ENCODE measurements at regions not wholly inside any gene's neighbourhood (a gene's known extent, or its start where the extent isn't known, plus 50 kb on each side); places are given as distances from the start of the nearest gene placed in this dataset.

- peaks cover 22% of the 10 kb centered on the region for H3K9me3 Mint-ChIP-seq
- H3K36me3 Mint-ChIP-seq (ENCODE audit: low read depth), result no peaks in the 10 kb centered on the region
- no peaks in the 10 kb centered on the region for H3K4me1 Mint-ChIP-seq (ENCODE audit: low read depth)
- no peak overlapping the region for H3K27ac Mint-ChIP-seq
- H3K4me3 Mint-ChIP-seq, result no peak overlapping the region
- intact Hi-C loops (cut with micrococcal nuclease), result no loop called here
- H3K27me3 Mint-ChIP-seq, result no peaks in the 10 kb centered on the region
Observed at GRCh38 chr3:79866162-79866561, 98.4 kb upstream of the ROBO1 start.

- H3K27ac Mint-ChIP-seq, result no peak overlapping the region
- no peak overlapping the region for H3K4me3 Mint-ChIP-seq
- H3K27me3 Mint-ChIP-seq, result no peaks in the 10 kb centered on the region
- no peaks in the 10 kb centered on the region for H3K36me3 Mint-ChIP-seq (ENCODE audit: low read depth)
- intact Hi-C loops (cut with micrococcal nuclease), result no loop called here
- H3K4me1 Mint-ChIP-seq (ENCODE audit: low read depth), result no peaks in the 10 kb centered on the region
- H3K9me3 Mint-ChIP-seq, result peaks cover 28% of the 10 kb centered on the region
Observed at GRCh38 chr3:79864077-79864476, 96.3 kb upstream of the ROBO1 start.

GRCh38 chr3:79848876-79849275 is 81.1 kb upstream of the ROBO1 start:
- intact Hi-C loops (cut with micrococcal nuclease), result no loop called here
- Mint-ChIP-seq H3K4me1 (ENCODE audit: low read depth) (no peaks in the 10 kb centered on the region), H3K36me3 (ENCODE audit: low read depth) (no peaks in the 10 kb centered on the region), H3K9me3 (no peaks in the 10 kb centered on the region), H3K27me3 (no peaks in the 10 kb centered on the region), H3K27ac (no peak overlapping the region), H3K4me3 (no peak overlapping the region)

- H3K36me3 Mint-ChIP-seq (ENCODE audit: low read depth), result no peaks in the 10 kb centered on the region
- intact Hi-C loops (cut with micrococcal nuclease), result no loop called here
- H3K27me3 Mint-ChIP-seq, result no peaks in the 10 kb centered on the region
- no peaks in the 10 kb centered on the region for H3K9me3 Mint-ChIP-seq
- H3K4me1 Mint-ChIP-seq (ENCODE audit: low read depth), result no peaks in the 10 kb centered on the region
- no peak overlapping the region for H3K27ac Mint-ChIP-seq
- H3K4me3 Mint-ChIP-seq, result no peak overlapping the region
Observed at GRCh38 chr3:79847928-79848327, 80.1 kb upstream of the ROBO1 start.

DNA sequence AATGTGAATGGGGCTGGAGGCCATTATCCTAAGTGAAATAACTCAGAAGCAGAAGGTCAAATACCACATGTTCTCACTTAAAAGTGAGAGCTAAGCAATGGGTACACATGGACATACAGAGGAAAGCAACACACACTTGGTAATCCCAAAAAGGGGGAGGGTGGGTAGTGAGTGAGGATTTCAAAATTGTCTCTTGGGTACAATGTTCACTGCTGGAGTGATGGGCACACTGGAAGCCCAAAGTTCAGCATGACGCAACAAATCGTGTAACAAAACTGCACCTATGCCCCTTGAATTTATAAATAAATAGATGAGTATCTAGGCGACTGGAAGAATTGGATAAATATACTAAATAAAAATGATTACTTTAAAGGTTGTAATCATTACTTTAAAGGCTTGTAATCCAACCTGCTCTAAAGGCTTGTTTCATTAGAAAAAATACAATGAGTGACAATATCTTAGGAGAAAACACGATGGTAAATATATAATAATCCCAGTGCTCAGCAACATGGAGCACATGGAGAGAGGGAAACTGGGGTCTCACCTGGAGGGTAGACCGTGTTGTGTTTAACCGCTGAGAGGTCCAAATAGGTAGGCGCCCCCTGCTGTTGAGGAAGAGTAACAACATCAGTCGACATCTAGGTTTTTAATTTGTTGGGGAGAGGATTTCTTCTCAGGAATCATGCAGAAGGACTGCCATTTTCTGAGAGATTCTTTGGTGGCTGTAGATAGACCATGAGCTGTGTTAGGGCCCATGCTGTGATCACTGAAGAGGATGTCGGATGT is 78.5 kb upstream of the ROBO1 start:
- Mint-ChIP-seq H3K27me3 (no peaks in the 10 kb centered on the region), H3K27ac (no peak overlapping the region), H3K4me1 (ENCODE audit: low read depth) (no peaks in the 10 kb centered on the region), H3K36me3 (ENCODE audit: low read depth) (no peaks in the 10 kb centered on the region), H3K4me3 (no peak overlapping the region), H3K9me3 (no peaks in the 10 kb centered on the region)
- intact Hi-C loops (cut with micrococcal nuclease), result no loop called here

DNA sequence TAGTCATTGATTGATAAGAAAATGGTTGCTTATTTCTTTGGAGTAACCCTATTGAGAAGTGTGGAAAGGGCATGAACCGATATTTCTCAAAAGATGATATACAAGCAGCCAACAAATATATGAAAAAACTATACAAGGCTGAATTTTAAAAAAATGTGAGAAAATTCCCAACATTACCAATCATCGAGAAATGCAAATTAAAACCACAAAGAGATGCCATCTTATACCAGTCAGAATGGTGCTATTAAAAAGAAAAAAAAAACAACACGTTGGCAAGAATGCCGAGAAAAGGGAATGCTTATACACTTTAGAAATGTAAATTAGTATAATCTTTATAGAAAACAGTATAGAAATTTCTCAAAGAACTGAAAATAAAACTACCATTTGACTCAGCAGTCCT is 77.7 kb upstream of the ROBO1 start:
- intact Hi-C loops (cut with micrococcal nuclease), result no loop called here

DNA sequence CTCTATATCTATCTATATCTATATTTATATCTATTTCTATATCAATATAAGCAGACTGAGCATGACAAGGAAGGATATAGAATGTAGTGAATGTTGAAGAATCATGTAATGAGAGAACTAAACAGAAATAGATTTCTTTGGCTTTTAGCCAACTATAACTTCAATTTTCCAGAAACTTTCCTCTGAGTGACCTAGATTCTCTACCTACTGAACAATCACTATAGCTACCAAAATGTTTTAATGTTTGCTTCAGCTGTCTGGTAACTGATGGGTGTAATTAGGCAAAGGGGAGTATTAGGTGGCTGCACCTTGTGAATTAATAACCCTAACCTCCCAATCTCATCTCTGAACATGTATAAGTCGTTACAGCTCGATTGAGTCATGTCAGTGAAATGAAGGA is 76.4 kb upstream of the ROBO1 start:
- H3K36me3 Mint-ChIP-seq (ENCODE audit: low read depth), result no peaks in the 10 kb centered on the region

More for the DNA sequence above, 77.7 kb upstream of the ROBO1 start:
- H3K36me3 Mint-ChIP-seq (ENCODE audit: low read depth), result no peaks in the 10 kb centered on the region
- H3K27ac Mint-ChIP-seq, result no peak overlapping the region
- no peaks in the 10 kb centered on the region for H3K9me3 Mint-ChIP-seq
- no peaks in the 10 kb centered on the region for H3K27me3 Mint-ChIP-seq
- H3K4me1 Mint-ChIP-seq (ENCODE audit: low read depth), result no peaks in the 10 kb centered on the region
- no peak overlapping the region for H3K4me3 Mint-ChIP-seq

DNA sequence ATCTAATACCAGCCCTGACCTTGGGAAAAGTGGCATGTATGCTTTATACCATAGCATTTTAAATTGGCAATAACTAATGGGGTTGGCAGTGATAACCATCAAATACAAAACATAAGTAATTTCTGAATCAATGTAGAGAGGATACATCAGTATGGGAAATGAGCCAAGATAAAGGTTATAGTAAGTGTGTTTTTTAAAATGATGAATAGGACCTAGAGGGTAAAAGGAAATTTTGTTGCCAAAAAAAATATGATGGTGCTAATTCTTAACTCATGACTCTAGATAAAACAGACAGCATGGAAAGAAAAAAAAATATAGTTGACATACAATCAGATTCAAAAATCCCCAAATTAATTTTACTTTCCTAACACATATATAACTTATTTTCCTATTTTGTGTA is 75.4 kb upstream of the ROBO1 start:
- Mint-ChIP-seq H3K27ac (no peak overlapping the region), H3K27me3 (no peaks in the 10 kb centered on the region), H3K4me3 (no peak overlapping the region), H3K9me3 (no peaks in the 10 kb centered on the region), H3K4me1 (ENCODE audit: low read depth) (no peaks in the 10 kb centered on the region), H3K36me3 (ENCODE audit: low read depth) (no peaks in the 10 kb centered on the region)
- intact Hi-C loops (cut with micrococcal nuclease), result no loop called here

More for the DNA sequence above, 76.4 kb upstream of the ROBO1 start:
- H3K27ac Mint-ChIP-seq, result no peak overlapping the region
- no peak overlapping the region for H3K4me3 Mint-ChIP-seq
- no peaks in the 10 kb centered on the region for H3K9me3 Mint-ChIP-seq
- intact Hi-C loops (cut with micrococcal nuclease), result no loop called here
- H3K4me1 Mint-ChIP-seq (ENCODE audit: low read depth), result no peaks in the 10 kb centered on the region
- H3K27me3 Mint-ChIP-seq, result no peaks in the 10 kb centered on the region

GRCh38 chr3:79835701-79836100 is 67.9 kb upstream of the ROBO1 start:
- intact Hi-C loops (cut with micrococcal nuclease), result no loop called here
- H3K4me3 Mint-ChIP-seq, result no peak overlapping the region
- no peak overlapping the region for H3K27ac Mint-ChIP-seq
- no peaks in the 10 kb centered on the region for H3K4me1 Mint-ChIP-seq (ENCODE audit: low read depth)
- no peaks in the 10 kb centered on the region for H3K27me3 Mint-ChIP-seq
- H3K9me3 Mint-ChIP-seq, result peaks cover 23% of the 10 kb centered on the region
- H3K36me3 Mint-ChIP-seq (ENCODE audit: low read depth), result no peaks in the 10 kb centered on the region

DNA sequence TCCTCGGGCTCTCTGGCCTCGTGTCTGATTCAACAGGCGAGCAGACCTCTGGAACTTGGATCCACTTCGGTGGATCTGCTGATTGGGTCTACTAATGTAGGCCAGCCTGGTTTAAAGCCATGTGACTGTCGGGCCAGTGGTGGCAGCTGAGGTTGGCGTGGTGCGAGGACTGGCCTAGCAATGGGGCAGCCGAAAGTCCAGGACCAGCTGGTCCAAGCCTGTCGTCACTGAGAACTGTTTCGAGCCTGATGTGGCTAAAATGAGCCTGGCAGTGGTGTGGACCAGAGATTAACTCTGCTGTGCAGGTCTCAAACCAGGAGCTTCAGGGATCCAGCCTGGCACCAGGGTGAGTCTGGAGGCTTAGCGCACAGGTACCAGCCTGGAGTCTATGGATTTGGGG is 56.4 kb upstream of the ROBO1 start:
- H3K27ac Mint-ChIP-seq, result no peak overlapping the region
- no peaks in the 10 kb centered on the region for H3K36me3 Mint-ChIP-seq (ENCODE audit: low read depth)
- intact Hi-C loops (cut with micrococcal nuclease), result no loop called here
- H3K27me3 Mint-ChIP-seq, result no peaks in the 10 kb centered on the region
- H3K4me1 Mint-ChIP-seq (ENCODE audit: low read depth), result no peaks in the 10 kb centered on the region
- peaks cover 11% of the 10 kb centered on the region for H3K9me3 Mint-ChIP-seq
- H3K4me3 Mint-ChIP-seq, result no peak overlapping the region

GRCh38 chr3:79822076-79822475 is 54.3 kb upstream of the ROBO1 start:
- Mint-ChIP-seq H3K36me3 (ENCODE audit: low read depth) (no peaks in the 10 kb centered on the region), H3K4me1 (ENCODE audit: low read depth) (no peaks in the 10 kb centered on the region), H3K4me3 (no peak overlapping the region), H3K9me3 (peaks cover 17% of the 10 kb centered on the region), H3K27me3 (no peaks in the 10 kb centered on the region), H3K27ac (no peak overlapping the region)
- intact Hi-C loops (cut with micrococcal nuclease), result no loop called here

DNA sequence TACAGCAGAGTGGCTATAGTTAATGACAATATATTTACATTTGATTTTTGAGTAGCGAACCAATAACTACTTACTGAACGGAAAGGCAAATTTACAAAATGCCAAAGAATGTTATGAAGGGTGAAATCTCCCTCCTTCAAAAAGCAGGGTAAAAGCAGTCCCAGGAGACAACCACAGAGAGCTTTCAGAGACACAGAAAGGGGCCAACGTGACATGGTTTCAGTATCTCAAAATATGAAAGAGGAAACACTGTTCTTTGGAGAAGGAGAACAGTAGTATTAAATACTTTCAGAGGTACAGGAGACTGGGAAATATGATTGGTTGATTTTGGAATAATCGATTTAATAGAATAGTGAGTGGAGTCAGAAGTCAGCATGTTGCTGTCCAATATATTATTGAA is 52.3 kb upstream of the ROBO1 start:
- H3K27ac Mint-ChIP-seq, result no peak overlapping the region
- intact Hi-C loops (cut with micrococcal nuclease), result no loop called here
- H3K36me3 Mint-ChIP-seq (ENCODE audit: low read depth), result no peaks in the 10 kb centered on the region
- no peak overlapping the region for H3K4me3 Mint-ChIP-seq
- peaks cover 29% of the 10 kb centered on the region for H3K9me3 Mint-ChIP-seq
- H3K4me1 Mint-ChIP-seq (ENCODE audit: low read depth), result no peaks in the 10 kb centered on the region
- H3K27me3 Mint-ChIP-seq, result no peaks in the 10 kb centered on the region

- H3K9me3 Mint-ChIP-seq, result peaks cover 22% of the 10 kb centered on the region
Observed at GRCh38 chr3:79818015-79818414, 50.2 kb upstream of the ROBO1 start.

More at GRCh38 chr3:79818015-79818414, 50.2 kb upstream of the ROBO1 start:
- Mint-ChIP-seq H3K36me3 (ENCODE audit: low read depth) (no peaks in the 10 kb centered on the region), H3K27me3 (no peaks in the 10 kb centered on the region), H3K4me1 (ENCODE audit: low read depth) (no peaks in the 10 kb centered on the region), H3K4me3 (no peak overlapping the region), H3K27ac (no peak overlapping the region)
- intact Hi-C loops (cut with micrococcal nuclease), result no loop called here

All from dendritic cell treated with granulocyte-macrophage colony-stimulating factor and Interleukin-4, amounts not matched to agents 40 ng/mL and 50 ng/mL, for 4 days (primary cell).